PC-9 (cell line): ENCODE measurements at regions not wholly inside any gene's neighbourhood (a gene's known extent, or its start where the extent isn't known, plus 50 kb on each side); places are given as distances from the start of the nearest gene placed in this dataset.

Experiments used
- BruUV-seq: library from RNA; stranded (reverse); fragments of 400-500 nt; replicated peaks from 2 replicates; lab custom pipeline; 2021; lab: Mats Ljungman, UMichigan
- CTCF ChIA-PET: fragments of 300-600 bp; sonication (Branson Sonifier 250); formaldehyde crosslinking; loops from one replicate; lab custom pipeline; 2022; ENCODE audit warnings: antibody characterized with exemption; lab: Charles Lee
- POLR2A ChIA-PET: fragments of 300-600 bp; sonication (Branson Sonifier 250); formaldehyde crosslinking; loops from one replicate; lab custom pipeline; 2022; ENCODE audit warnings: antibody characterized with exemption; ENCODE audit not compliant: unreplicated experiment; lab: Charles Lee
- DNase-seq, 2 experiments: peaks; one replicate each; pipeline versions ENCODE4 v3.0.0 to v3.0.0-alpha.2; 2015 to 2022; ENCODE audit warnings: mixed read lengths in 1 of 2
- H2AFZ ChIP-seq: fragments of 200-600 bp; sonication (generic); 2 replicates; pipeline ENCODE4 v1.8.1; 2017; ENCODE audit warnings: antibody characterized with exemption
- H3F3A ChIP-seq: fragments of 200-600 bp; sonication (generic); 2 replicates; pipeline ENCODE4 v1.8.1; 2017; ENCODE audit warnings: antibody characterized with exemption, mild to moderate bottlenecking, low read depth; ENCODE audit not compliant: insufficient read depth
- H3K27ac ChIP-seq: fragments of 200-600 bp; sonication (generic); 2 replicates; pipeline ENCODE4 v1.6.1; 2016; ENCODE audit warnings: mixed run types
- H3K27me3 ChIP-seq: fragments of 200-600 bp; sonication (generic); 2 replicates; pipeline ENCODE4 v1.6.1; 2016; ENCODE audit warnings: low read depth, mixed run types; ENCODE audit not compliant: insufficient read depth
- H3K36me3 ChIP-seq: fragments of 200-600 bp; sonication (generic); 2 replicates; pipeline ENCODE4 v1.6.1; 2016; ENCODE audit warnings: low read depth, mixed run types
- H3K4me1 ChIP-seq: fragments of 200-600 bp; sonication (generic); replicated peaks from 2 replicates; pipeline ENCODE4 v1.6.1; 2016; ENCODE audit warnings: mixed run types; ENCODE audit not compliant: insufficient read depth
- H3K4me2 ChIP-seq: fragments of 200-600 bp; sonication (generic); 2 replicates; pipeline ENCODE4 v1.6.1; 2017; ENCODE audit warnings: mixed run types
- H3K4me3 ChIP-seq: fragments of 200-600 bp; sonication (generic); 2 replicates; pipeline ENCODE4 v1.6.1; 2016; ENCODE audit warnings: mixed run types
- H3K79me2 ChIP-seq: fragments of 200-600 bp; sonication (generic); 2 replicates; pipeline ENCODE4 v1.6.1; 2017; ENCODE audit warnings: low read depth, mixed run types
- H3K9me2 ChIP-seq: fragments of 200-600 bp; sonication (generic); 2 replicates; pipeline ENCODE4 v1.8.1; 2017; ENCODE audit warnings: mild to moderate bottlenecking; ENCODE audit not compliant: insufficient read depth
- H3K9me3 ChIP-seq: fragments of 200-600 bp; sonication (generic); 2 replicates; pipeline ENCODE4 v1.8.1; 2016; ENCODE audit warnings: low read depth; ENCODE audit not compliant: insufficient read depth
- H4K20me1 ChIP-seq: fragments of 200-600 bp; sonication (generic); 2 replicates; pipeline ENCODE4 v1.8.1; 2017; ENCODE audit not compliant: insufficient read depth
- EZH2 ChIP-seq: fragments of 200-600 bp; sonication (generic); IDR thresholded peaks from 2 replicates; pipeline ENCODE4 v1.8.0; 2017; ENCODE audit warnings: antibody characterized with exemption, low read depth
- intact Hi-C: fragments of 100-400 bp; cut with micrococcal nuclease; formaldehyde crosslinking; loops from one replicate; pipeline ENCODE4 v1.10.0; 2022; ENCODE audit not compliant: unreplicated experiment
- TF ChIP-seq, protein P1 (sequence below): fragments of 200-600 bp; sonication (generic); conservative IDR thresholded peaks from 2 replicates; pipeline ENCODE4 v1.6.1; 2017; ENCODE audit warnings: mixed run types, antibody characterized with exemption, mild to moderate bottlenecking, moderate library complexity

DNA sequence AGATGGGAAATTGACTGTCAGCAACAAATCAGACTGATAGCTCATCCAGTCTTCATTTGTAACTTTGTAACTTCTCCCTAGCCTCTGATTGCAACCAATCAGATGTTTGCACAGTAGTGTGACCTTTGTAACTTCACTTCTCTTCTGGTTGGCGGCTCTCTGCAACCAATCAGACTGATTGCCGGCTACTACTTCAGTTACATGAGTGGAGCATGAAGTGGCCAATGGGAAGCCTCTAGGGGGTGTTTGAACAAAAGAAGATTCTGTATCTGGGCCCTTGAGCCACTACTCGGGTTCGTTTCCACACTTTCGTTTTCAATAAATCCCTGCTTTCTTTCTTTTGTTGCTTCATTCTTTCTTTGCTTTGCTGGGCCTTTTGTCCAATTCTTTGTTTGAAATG is 1285.8 kb downstream of the TECRL start:
- H3K79me2 ChIP-seq = no peaks in the 10 kb centered on the region
- H3K9me2 ChIP-seq = no peaks in the 10 kb centered on the region
- BruUV-seq = no TSS peak
- H3K27ac ChIP-seq = no peak overlapping the region
- TF ChIP-seq, protein P1, sequence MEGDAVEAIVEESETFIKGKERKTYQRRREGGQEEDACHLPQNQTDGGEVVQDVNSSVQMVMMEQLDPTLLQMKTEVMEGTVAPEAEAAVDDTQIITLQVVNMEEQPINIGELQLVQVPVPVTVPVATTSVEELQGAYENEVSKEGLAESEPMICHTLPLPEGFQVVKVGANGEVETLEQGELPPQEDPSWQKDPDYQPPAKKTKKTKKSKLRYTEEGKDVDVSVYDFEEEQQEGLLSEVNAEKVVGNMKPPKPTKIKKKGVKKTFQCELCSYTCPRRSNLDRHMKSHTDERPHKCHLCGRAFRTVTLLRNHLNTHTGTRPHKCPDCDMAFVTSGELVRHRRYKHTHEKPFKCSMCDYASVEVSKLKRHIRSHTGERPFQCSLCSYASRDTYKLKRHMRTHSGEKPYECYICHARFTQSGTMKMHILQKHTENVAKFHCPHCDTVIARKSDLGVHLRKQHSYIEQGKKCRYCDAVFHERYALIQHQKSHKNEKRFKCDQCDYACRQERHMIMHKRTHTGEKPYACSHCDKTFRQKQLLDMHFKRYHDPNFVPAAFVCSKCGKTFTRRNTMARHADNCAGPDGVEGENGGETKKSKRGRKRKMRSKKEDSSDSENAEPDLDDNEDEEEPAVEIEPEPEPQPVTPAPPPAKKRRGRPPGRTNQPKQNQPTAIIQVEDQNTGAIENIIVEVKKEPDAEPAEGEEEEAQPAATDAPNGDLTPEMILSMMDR = no peak
- TF ChIP-seq EZH2 = no peak
- H3K9me3 ChIP-seq = no peaks in the 10 kb centered on the region
- ChIA-PET CTCF (no interaction called here), POLR2A (no interaction called here)
- no peak overlapping the region for H2AFZ ChIP-seq
- no peaks in the 10 kb centered on the region for H4K20me1 ChIP-seq
- DNase-seq = no peak
- no peak overlapping the region for H3K4me3 ChIP-seq
- H3K4me2 ChIP-seq = no peak overlapping the region
- H3K4me1 ChIP-seq = no peaks in the 10 kb centered on the region
- intact Hi-C loops = no loop called here
- H3K27me3 ChIP-seq = no peaks in the 10 kb centered on the region
- no peaks in the 10 kb centered on the region for H3F3A ChIP-seq
- no peaks in the 10 kb centered on the region for H3K36me3 ChIP-seq

DNA sequence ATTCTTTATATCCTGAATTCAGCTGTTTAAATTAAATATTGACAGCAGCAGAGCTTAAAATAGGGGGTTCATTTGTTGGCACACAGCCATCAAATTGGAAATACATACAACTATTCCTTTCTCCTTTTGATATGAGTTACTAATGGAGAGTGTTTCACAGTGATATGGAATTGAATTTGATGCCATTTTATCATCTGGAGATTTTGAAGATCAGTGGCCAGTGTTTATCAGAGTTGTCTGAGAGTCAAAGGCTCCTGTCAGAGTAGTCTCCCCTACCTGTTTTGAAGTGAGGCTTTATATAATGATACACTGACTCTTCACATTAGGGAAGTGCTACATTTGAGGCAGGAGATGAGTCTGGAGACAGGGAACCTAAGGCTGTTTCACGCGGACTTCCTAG is 1286.3 kb downstream of the TECRL start:
- H3K4me2 ChIP-seq = no peak overlapping the region
- ChIA-PET POLR2A (no interaction called here), CTCF (no interaction called here)
- H3K9me3 ChIP-seq = no peaks in the 10 kb centered on the region
- intact Hi-C loops = no loop called here
- H3K79me2 ChIP-seq = no peaks in the 10 kb centered on the region
- H3K36me3 ChIP-seq = no peaks in the 10 kb centered on the region
- H3K27me3 ChIP-seq = no peaks in the 10 kb centered on the region
- H3K27ac ChIP-seq = no peak overlapping the region
- no peaks in the 10 kb centered on the region for H3K4me1 ChIP-seq
- DNase-seq = no peak
- H3K9me2 ChIP-seq = no peaks in the 10 kb centered on the region
- H2AFZ ChIP-seq = no peak overlapping the region
- TF ChIP-seq EZH2 = no peak
- TF ChIP-seq, protein P1 = no peak
- no peaks in the 10 kb centered on the region for H3F3A ChIP-seq
- no peak overlapping the region for H3K4me3 ChIP-seq
- H4K20me1 ChIP-seq = no peaks in the 10 kb centered on the region
- no TSS peak for BruUV-seq

DNA sequence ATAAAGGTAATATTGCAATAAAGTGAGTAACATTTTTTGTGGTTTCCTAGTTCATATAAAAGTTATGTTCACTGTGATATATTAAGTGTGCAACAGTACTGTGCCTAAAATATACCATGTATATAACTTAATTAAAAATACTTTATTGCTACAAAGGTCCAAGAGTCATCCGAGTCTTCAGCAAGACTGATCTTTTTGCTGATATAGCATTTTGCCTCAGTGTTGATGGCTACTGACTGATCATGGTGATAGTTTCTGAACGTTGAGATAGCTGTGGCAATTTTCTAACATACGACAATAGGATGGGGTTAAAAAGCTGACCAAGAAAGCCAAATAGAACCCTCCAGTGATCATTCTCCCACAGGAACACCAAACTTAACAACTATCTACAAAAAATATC is 1302.7 kb downstream of the TECRL start:
- H3K9me3 ChIP-seq = no peaks in the 10 kb centered on the region
- no peak overlapping the region for H2AFZ ChIP-seq
- intact Hi-C loops = no loop called here
- no peak for TF ChIP-seq EZH2
- TF ChIP-seq, protein P1 = no peak
- H4K20me1 ChIP-seq = no peaks in the 10 kb centered on the region
- CTCF ChIA-PET = no interaction called here
- POLR2A ChIA-PET = no interaction called here
- H3K79me2 ChIP-seq = no peaks in the 10 kb centered on the region
- H3K4me1 ChIP-seq = no peaks in the 10 kb centered on the region
- H3K27me3 ChIP-seq = no peaks in the 10 kb centered on the region
- H3K36me3 ChIP-seq = no peaks in the 10 kb centered on the region
- no peak overlapping the region for H3K4me3 ChIP-seq
- no peaks in the 10 kb centered on the region for H3K9me2 ChIP-seq
- DNase-seq = no peak
- no peaks in the 10 kb centered on the region for H3F3A ChIP-seq
- no TSS peak for BruUV-seq
- H3K27ac ChIP-seq = no peak overlapping the region
- no peak overlapping the region for H3K4me2 ChIP-seq
